Gastroesophageal sphincter (tissue), 3 donors: ENCODE measurements at regions not wholly inside any gene's neighbourhood (a gene's known extent, or its start where the extent isn't known, plus 50 kb on each side); places are given as distances from the start of the nearest gene placed in this dataset.

Experiments used
- CTCF ChIP-seq, 4 experiments: fragments of 200-600 bp in 2 of 4; fragments of 450-650 bp in 2 of 4; sonication (generic) in 1 of 4; IDR thresholded peaks; one replicate each; pipeline ENCODE4 v1.5.1; 2017 to 2019; ENCODE audit warnings: antibody characterized with exemption in 4 of 4, mild to moderate bottlenecking in 2 of 4, moderate library complexity in 2 of 4
- POLR2AphosphoS5 ChIP-seq: sonication (generic); formaldehyde crosslinking; IDR thresholded peaks from one replicate; pipeline ENCODE4 v1.6.1; 2017; ENCODE audit warnings: antibody characterized with exemption

GRCh38 chr6:37110500-37111461 lies 59.2 kb upstream of the PIM1 start:
- TF ChIP-seq CTCF (IDR thresholded peaks at IDR 0.05) (no peak), POLR2AphosphoS5 (no peak)
